Gastroesophageal sphincter (tissue), 3 donors: ENCODE measurements at regions not wholly inside any gene's neighbourhood (a gene's known extent, or its start where the extent isn't known, plus 50 kb on each side); places are given as distances from the start of the nearest gene placed in this dataset.

Experiments
- EP300 ChIP-seq: sonication (generic); formaldehyde crosslinking; IDR thresholded peaks from one replicate; pipeline ENCODE4 v1.6.1; 2017; ENCODE audit warnings: antibody characterized with exemption, mild to moderate bottlenecking
- POLR2AphosphoS5 ChIP-seq: sonication (generic); formaldehyde crosslinking; IDR thresholded peaks from one replicate; pipeline ENCODE4 v1.6.1; 2017; ENCODE audit warnings: antibody characterized with exemption
- TF ChIP-seq, protein P1 (sequence below), 4 experiments: fragments of 200-600 bp in 2 of 4; fragments of 450-650 bp in 2 of 4; sonication (generic) in 1 of 4; IDR thresholded peaks; one replicate each; pipeline ENCODE4 v1.5.1; 2017 to 2019; ENCODE audit warnings: antibody characterized with exemption in 4 of 4, mild to moderate bottlenecking in 2 of 4, moderate library complexity in 2 of 4

DNA sequence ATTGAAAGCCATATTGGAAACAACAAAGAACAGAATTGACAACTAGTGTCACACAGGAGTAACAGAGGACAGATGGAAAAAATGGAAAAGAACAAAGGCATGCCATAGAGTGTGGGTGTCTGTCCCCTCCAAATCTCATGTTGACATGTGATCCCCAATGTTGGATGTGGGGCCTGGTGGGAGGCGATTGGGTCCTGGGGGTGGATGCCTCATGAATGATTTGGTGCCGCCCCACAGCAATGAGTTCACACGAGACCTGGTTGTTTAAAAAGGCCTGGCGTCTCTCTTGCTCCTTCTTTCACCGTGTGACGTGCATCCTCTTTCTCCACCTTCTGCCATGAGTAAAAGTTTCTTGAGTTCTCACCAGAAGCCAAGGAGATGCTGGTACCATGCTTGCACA is 87.4 kb upstream of the GPR26 start:
- TF ChIP-seq, protein P1, sequence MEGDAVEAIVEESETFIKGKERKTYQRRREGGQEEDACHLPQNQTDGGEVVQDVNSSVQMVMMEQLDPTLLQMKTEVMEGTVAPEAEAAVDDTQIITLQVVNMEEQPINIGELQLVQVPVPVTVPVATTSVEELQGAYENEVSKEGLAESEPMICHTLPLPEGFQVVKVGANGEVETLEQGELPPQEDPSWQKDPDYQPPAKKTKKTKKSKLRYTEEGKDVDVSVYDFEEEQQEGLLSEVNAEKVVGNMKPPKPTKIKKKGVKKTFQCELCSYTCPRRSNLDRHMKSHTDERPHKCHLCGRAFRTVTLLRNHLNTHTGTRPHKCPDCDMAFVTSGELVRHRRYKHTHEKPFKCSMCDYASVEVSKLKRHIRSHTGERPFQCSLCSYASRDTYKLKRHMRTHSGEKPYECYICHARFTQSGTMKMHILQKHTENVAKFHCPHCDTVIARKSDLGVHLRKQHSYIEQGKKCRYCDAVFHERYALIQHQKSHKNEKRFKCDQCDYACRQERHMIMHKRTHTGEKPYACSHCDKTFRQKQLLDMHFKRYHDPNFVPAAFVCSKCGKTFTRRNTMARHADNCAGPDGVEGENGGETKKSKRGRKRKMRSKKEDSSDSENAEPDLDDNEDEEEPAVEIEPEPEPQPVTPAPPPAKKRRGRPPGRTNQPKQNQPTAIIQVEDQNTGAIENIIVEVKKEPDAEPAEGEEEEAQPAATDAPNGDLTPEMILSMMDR (IDR thresholded peaks at IDR 0.05) = no peak
- TF ChIP-seq POLR2AphosphoS5 (no peak), EP300 (no peak)
